Ectodermal cell (in vitro differentiated cells): ENCODE measurements at regions not wholly inside any gene's neighbourhood (a gene's known extent, or its start where the extent isn't known, plus 50 kb on each side); places are given as distances from the start of the nearest gene placed in this dataset.

ENCODE experiments used
- H3K27ac ChIP-seq: 2 replicates; pipeline ENCODE4 v1.7.0; 2013; ENCODE audit warnings: mild to moderate bottlenecking, low read depth, low read length; ENCODE audit not compliant: insufficient read depth, poor library complexity, severe bottlenecking
- H3K27me3 ChIP-seq: 2 replicates; pipeline ENCODE4 v1.7.0; 2013; ENCODE audit warnings: mild to moderate bottlenecking, low read length; ENCODE audit not compliant: insufficient read depth, control insufficient read depth, poor library complexity, severe bottlenecking
- H3K36me3 ChIP-seq: one replicate; pipeline ENCODE4 v1.7.0; 2013; ENCODE audit warnings: low read length; ENCODE audit not compliant: control insufficient read depth, insufficient read depth
- H3K4me1 ChIP-seq: one replicate; pipeline ENCODE4 v1.7.0; 2013; ENCODE audit warnings: low read length; ENCODE audit not compliant: control insufficient read depth, insufficient read depth
- H3K4me3 ChIP-seq: 2 replicates; pipeline ENCODE4 v1.7.0; 2013; ENCODE audit warnings: low read depth, low read length, control low read depth; ENCODE audit not compliant: insufficient read depth
- H3K9me3 ChIP-seq: 2 replicates; pipeline ENCODE4 v1.7.0; 2013; ENCODE audit warnings: mild to moderate bottlenecking, low read length, moderate library complexity; ENCODE audit not compliant: control insufficient read depth
- WGBS, 2 experiments: methylation state at CpG; one replicate each; pipeline ENCODE4 v1.1.7; 2013; ENCODE audit warnings: missing lambda C conversion rate in 2 of 2; 5-methylcytosine and 5-hydroxymethylcytosine counted together

DNA sequence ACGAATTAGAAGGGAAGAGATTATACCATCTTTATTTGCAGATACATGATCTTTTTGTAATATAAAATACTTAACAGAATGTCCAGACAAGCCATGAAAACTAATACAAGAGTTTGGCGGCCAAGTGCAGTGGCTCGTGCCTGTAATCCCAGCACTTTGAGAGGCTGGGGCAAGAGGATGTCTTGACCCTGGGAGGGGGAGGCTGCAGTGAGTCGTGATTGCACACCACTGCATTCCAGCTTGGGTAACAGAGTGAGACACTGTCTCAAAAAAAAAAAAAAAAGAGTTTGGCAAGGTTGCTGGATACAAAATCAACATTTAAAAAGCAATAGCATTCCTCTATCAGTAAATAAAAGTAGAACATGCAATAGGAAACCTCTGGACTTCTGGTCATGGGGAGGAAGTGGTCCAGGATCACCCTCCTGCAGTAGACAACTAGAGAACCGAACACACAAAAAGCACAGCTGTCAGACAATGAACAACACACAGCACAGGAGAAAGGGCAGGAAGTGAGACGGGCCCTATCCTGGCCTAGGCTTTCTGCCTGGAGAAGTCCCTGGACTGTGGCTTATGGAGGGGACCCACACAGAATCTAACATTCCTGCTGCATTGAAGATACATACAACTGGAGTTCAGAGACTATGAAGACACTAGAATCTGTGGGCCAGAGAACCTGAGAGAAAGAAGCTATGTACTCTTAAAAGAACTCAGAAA lies 118.9 kb upstream of the ARL4C start:
- no peak overlapping the region for H3K27ac ChIP-seq
- peaks cover 3% of the 10 kb centered on the region for H3K9me3 ChIP-seq
- H3K4me3 ChIP-seq, result no peak overlapping the region
- 89 to 96% methylated on average over 5 to 6 of the region's 6 CpGs for WGBS, 2 experiments
- no peaks in the 10 kb centered on the region for H3K36me3 ChIP-seq
- H3K4me1 ChIP-seq, result no peaks in the 10 kb centered on the region
- no peaks in the 10 kb centered on the region for H3K27me3 ChIP-seq

DNA sequence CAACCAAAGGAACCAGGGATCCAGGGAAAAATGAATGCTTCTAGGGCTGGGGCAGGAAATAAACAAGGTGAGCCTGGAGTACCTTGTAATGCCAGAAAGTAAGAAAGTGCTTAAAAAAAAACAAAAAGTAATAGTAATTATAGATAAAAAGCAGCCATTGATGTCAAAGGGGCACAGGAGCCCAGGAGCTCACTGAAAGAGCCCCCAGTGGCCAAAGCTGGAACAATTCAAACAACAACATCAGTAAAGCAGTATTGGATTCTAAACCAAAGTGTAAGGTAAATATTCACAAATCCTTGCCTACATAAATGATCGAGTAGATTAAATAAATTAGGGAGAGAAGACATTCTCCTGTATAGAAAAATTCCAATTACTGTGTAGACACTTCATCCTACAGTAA lies 114.3 kb upstream of the ARL4C start:
- no peaks in the 10 kb centered on the region for H3K36me3 ChIP-seq
- 100% methylated on average over 1 of the region's 1 CpG; no CpG with 5 or more reads in 1 of the 2 experiments for WGBS, 2 experiments
- H3K4me1 ChIP-seq, result no peaks in the 10 kb centered on the region
- H3K27ac ChIP-seq, result no peak overlapping the region
- no peak overlapping the region for H3K4me3 ChIP-seq
- H3K9me3 ChIP-seq, result peaks cover 3% of the 10 kb centered on the region
- H3K27me3 ChIP-seq, result no peaks in the 10 kb centered on the region

DNA sequence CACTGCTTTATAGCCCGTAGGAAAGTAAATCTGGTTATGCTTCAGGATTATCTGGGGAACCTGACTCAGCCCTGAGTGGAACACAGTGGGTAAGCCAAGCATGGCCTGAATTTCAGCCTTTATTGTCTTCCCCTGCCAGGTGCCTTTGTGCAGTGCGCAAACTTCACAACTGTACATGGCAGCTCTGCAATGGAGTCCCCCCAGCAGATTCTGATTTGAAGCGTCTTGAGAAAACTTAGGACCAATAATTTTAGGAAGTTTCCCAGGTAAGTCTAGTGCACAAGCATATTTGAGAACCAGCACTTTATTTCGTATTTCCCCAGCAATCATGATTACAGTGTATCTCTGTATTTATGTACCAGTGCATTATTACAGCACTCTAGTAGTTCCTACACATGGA lies 112.1 kb upstream of the ARL4C start:
- 96% methylated on average over 4 of the region's 4 CpGs for WGBS, 2 experiments
- Histone ChIP-seq H3K9me3 (peaks cover 3% of the 10 kb centered on the region), H3K4me3 (no peak overlapping the region), H3K36me3 (no peaks in the 10 kb centered on the region), H3K4me1 (no peaks in the 10 kb centered on the region), H3K27ac (no peak overlapping the region), H3K27me3 (no peaks in the 10 kb centered on the region)

- Histone ChIP-seq H3K4me1 (no peaks in the 10 kb centered on the region), H3K27ac (no peak overlapping the region), H3K9me3 (peaks cover 3% of the 10 kb centered on the region), H3K36me3 (no peaks in the 10 kb centered on the region), H3K27me3 (no peaks in the 10 kb centered on the region), H3K4me3 (no peak overlapping the region)
- WGBS, 2 experiments, result 95 to 96% methylated on average over 8 of the region's 8 CpGs
These were observed 110.8 kb upstream of the ARL4C start for GRCh38 chr2:234607691-234608090.

DNA sequence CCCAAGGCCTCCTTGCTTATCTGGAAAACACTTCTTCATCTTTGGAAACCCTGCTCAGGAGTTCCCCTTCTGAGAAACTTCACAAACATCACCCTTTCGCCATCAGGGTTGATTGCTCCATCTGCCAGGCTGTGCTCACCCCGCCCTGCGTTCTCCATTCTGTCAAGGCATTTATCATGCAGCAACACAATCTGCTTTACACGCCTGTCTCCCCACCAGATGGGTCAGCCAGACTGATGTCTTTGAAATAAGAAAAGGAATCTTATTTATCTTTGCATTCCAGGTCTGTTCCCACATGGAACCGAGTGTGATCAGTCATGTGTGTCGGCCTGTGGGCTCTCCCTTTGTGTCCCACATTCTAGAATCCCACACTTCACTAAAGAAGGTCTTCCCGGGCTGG lies 110.0 kb upstream of the ARL4C start:
- 79 to 80% methylated on average over 7 of the region's 7 CpGs for whole genome bisulfite sequencing, 2 experiments
- H3K9me3 ChIP-seq, result peaks cover 1% of the 10 kb centered on the region
- H3K36me3 ChIP-seq, result no peaks in the 10 kb centered on the region
- no peak overlapping the region for H3K4me3 ChIP-seq
- no peak overlapping the region for H3K27ac ChIP-seq
- no peaks in the 10 kb centered on the region for H3K4me1 ChIP-seq
- no peaks in the 10 kb centered on the region for H3K27me3 ChIP-seq

GRCh38 chr2:234603619-234604018 lies 106.7 kb upstream of the ARL4C start:
- no peaks in the 10 kb centered on the region for H3K9me3 ChIP-seq
- 92 to 93% methylated on average over 4 of the region's 4 CpGs for WGBS, 2 experiments
- no peaks in the 10 kb centered on the region for H3K27me3 ChIP-seq
- H3K36me3 ChIP-seq, result no peaks in the 10 kb centered on the region
- no peak overlapping the region for H3K4me3 ChIP-seq
- no peaks in the 10 kb centered on the region for H3K4me1 ChIP-seq
- H3K27ac ChIP-seq, result no peak overlapping the region

DNA sequence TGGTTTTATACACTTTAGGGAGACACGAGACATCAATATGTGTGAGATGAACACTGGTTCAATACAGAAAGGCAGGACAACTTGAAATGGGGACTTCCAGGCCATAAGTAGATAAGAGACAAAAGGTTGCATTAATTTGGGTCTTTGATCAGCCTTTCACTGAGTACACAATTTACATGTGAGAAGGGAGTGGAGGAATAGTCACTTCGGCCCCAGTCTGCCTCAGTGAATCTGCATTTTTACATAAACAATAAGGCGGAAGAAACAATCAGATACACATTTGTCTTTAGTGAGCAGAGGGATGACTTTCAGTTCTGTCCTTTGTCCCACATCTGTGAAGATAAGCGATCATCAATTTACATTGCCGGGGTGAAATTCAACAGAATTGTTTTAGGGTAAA lies 104.3 kb upstream of the ARL4C start:
- Histone ChIP-seq H3K36me3 (no peaks in the 10 kb centered on the region), H3K9me3 (no peaks in the 10 kb centered on the region), H3K27me3 (no peaks in the 10 kb centered on the region), H3K4me1 (peaks cover 14% of the 10 kb centered on the region), H3K4me3 (no peak overlapping the region), H3K27ac (no peak overlapping the region)
- WGBS, 2 experiments, result 91 to 96% methylated on average over 5 of the region's 5 CpGs

DNA sequence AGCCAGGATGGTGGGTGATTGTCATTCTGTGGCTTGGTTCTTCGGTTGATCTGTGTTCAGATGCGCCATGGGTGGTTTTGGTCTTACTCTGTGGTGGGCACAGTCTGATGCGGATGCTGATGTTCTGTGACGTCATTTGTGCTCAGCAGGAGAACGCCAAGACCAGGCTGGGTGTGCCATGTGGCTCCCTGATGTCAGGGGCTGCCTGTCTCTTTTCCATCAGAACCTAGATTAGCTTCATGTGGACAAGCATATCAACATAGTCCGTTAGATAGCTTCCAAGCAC lies 100.6 kb upstream of the ARL4C start:
- Histone ChIP-seq H3K4me3 (no peak overlapping the region), H3K9me3 (no peaks in the 10 kb centered on the region), H3K36me3 (no peaks in the 10 kb centered on the region), H3K27ac (no peak overlapping the region), H3K27me3 (no peaks in the 10 kb centered on the region), H3K4me1 (peaks cover 14% of the 10 kb centered on the region)
- WGBS, 2 experiments, result 93 to 95% methylated on average over 6 of the region's 6 CpGs

DNA sequence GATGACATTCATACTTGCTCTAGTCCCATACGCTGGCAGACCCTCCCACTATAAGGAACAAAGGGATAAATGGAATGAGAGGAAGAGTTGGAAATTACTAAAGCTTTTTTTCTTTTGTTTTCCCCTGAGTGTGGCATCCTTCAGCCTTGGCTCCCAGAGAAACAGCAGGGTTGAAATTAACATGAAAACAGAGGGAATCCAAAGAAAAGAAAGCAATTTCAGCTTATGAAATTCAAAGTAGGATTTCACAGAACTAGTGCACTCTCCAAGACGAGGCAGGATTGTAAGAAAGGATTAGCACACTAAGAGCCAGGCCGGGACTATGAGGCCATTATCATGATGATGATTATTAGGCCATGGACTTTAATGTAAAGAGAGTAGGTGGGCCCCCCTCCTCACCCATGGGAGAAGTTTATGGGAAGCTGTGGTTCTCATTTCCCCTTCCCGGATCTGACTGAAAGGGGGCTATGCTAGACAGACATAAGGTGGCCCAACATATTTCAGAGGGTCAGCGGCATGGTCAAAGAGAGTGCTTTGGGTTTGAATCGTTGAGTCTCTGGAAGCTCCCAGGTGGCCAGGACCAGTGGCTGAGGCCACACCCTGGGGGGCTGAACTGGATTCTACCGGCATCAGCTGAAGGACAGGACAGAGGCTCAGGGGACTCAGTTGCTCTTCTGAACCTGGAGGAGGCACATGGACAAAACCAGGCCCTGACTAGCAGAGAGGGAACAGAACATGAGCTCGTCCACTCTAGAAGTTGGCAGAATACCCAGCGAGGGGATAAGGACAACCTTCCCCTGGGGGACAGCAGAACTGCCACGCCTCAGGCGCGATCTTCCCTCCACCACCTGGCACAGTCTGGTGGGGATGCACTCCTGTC lies 100.1 kb upstream of the ARL4C start:
- Histone ChIP-seq H3K9me3 (no peaks in the 10 kb centered on the region), H3K4me3 (no peak overlapping the region), H3K36me3 (no peaks in the 10 kb centered on the region), H3K4me1 (peaks cover 14% of the 10 kb centered on the region), H3K27ac (no peak overlapping the region), H3K27me3 (no peaks in the 10 kb centered on the region)
- 46 to 50% methylated on average over 11 to 12 of the region's 12 CpGs for WGBS, 2 experiments

DNA sequence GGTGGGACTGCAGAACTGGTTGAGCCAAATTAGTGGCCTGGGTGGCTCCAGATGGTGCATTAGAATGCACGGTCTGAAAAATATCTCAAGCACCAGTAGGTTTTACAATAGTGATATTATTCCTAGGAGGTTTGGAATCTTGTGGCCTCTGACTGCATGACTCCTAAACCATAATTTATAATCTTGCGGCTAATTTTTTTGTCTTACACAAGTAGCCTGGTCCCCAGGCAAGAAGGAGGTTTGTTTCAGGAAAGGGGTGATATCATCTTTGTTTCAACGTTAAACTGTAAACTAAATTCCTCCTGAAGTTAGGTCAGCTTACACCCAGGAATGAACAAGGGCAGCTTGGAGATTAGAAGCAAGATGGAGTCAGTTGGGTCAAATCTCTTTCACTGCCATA lies 98.9 kb upstream of the ARL4C start:
- H3K27ac ChIP-seq, result no peak overlapping the region
- no peaks in the 10 kb centered on the region for H3K27me3 ChIP-seq
- 89 to 91% methylated on average over 3 of the region's 3 CpGs for WGBS, 2 experiments
- peaks cover 14% of the 10 kb centered on the region for H3K4me1 ChIP-seq
- no peaks in the 10 kb centered on the region for H3K36me3 ChIP-seq
- H3K9me3 ChIP-seq, result no peaks in the 10 kb centered on the region
- no peak overlapping the region for H3K4me3 ChIP-seq
